Tibial artery (tissue), 4 donors: ENCODE measurements at regions not wholly inside any gene's neighbourhood (a gene's known extent, or its start where the extent isn't known, plus 50 kb on each side); places are given as distances from the start of the nearest gene placed in this dataset.
A peak's percentile ranks its signal among the peaks of the same experiment; 100 is the strongest.

ENCODE experiments used
- DNase-seq, 2 donors: peaks; one replicate each; pipeline ENCODE4 v3.0.0-alpha.2; 2019
- H3K27ac ChIP-seq, 2 donors: fragments of 200-600 bp; sonication (generic) in 1 of 2; 1 replicate in 1 of 2; 2 replicates in 1 of 2; pipeline ENCODE4 v1.5.1; 2018 to 2019; ENCODE audit warnings: mild to moderate bottlenecking in 1 of 2
- H3K27me3 ChIP-seq, 2 donors: fragments of 200-600 bp; sonication (generic) in 1 of 2; one replicate each; pipeline versions ENCODE4 v1.5.1 to v1.6.0; 2016 to 2019
- H3K36me3 ChIP-seq, 3 donors: fragments of 200-600 bp; sonication (generic) in 2 of 3; one replicate each; pipeline ENCODE4 v1.5.1; 2016 to 2019; ENCODE audit warnings: mild to moderate bottlenecking in 2 of 3
- H3K4me1 ChIP-seq, 4 donors: fragments of 200-600 bp; sonication (generic) in 2 of 4; 1 replicate in 3 of 4; 2 replicates in 1 of 4; pipeline ENCODE4 v1.5.1; 2016 to 2019
- H3K4me3 ChIP-seq, 2 donors: fragments of 200-600 bp; sonication (generic) in 1 of 2; 1 replicate in 1 of 2; 2 replicates in 1 of 2; pipeline ENCODE4 v1.5.1; 2018 to 2019; ENCODE audit warnings: mild to moderate bottlenecking in 2 of 2
- H3K9me3 ChIP-seq, 3 donors: fragments of 200-600 bp; sonication (generic) in 1 of 3; one replicate each; pipeline ENCODE4 v1.5.1; 2016 to 2019
- intact Hi-C: fragments of 100-400 bp; cut with DNase I; formaldehyde crosslinking; loops from one replicate; pipeline ENCODE4 v1.15.0; 2023; ENCODE audit warnings: low total_unique reads
- TF ChIP-seq, protein P1 (sequence below), 2 experiments: fragments of 200-600 bp in 1 of 2; fragments of 450-650 bp in 1 of 2; IDR thresholded peaks; one replicate each; pipeline ENCODE4 v1.5.1; 2017 to 2019; ENCODE audit warnings: antibody characterized with exemption in 2 of 2, mild to moderate bottlenecking in 1 of 2, moderate library complexity in 1 of 2

DNA sequence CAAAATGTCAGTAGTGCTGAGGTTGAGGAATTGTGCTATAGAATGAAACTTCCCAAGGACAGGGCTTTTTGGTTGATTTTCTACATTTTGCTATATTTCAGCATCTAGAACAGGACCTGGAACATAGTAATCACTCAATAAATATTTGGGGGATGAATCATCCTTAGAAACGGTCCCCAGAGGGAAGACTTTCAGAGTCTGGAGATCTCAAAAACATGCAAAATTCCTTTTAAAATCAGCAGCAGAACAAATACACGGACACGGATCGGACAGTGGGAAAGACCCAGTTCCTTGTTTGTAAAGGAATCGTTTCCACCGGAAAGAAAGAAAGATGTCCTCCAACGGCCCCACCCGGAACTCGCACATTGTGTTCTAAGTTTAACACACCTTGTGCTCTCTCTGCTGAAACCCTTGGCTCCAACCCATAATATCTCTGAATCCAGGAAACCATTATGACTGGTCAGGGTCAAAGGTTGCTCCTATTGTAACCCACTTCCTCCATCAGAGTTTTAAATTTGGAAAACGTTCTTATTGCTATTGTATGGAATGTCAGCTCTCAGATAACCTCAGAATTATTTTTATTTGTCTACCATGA is 617.2 kb downstream of the MED13L start:
- TF ChIP-seq, protein P1, sequence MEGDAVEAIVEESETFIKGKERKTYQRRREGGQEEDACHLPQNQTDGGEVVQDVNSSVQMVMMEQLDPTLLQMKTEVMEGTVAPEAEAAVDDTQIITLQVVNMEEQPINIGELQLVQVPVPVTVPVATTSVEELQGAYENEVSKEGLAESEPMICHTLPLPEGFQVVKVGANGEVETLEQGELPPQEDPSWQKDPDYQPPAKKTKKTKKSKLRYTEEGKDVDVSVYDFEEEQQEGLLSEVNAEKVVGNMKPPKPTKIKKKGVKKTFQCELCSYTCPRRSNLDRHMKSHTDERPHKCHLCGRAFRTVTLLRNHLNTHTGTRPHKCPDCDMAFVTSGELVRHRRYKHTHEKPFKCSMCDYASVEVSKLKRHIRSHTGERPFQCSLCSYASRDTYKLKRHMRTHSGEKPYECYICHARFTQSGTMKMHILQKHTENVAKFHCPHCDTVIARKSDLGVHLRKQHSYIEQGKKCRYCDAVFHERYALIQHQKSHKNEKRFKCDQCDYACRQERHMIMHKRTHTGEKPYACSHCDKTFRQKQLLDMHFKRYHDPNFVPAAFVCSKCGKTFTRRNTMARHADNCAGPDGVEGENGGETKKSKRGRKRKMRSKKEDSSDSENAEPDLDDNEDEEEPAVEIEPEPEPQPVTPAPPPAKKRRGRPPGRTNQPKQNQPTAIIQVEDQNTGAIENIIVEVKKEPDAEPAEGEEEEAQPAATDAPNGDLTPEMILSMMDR (IDR thresholded peaks at IDR 0.05): no peak
- intact Hi-C loops: no loop called here
- H3K9me3 ChIP-seq: no peaks in the 10 kb centered on the region
- H3K27ac ChIP-seq: peak overlapping the region; percentile 36 to 80
- H3K4me3 ChIP-seq: no peak overlapping the region
- peaks cover 0 to 23% (median 19%) of the 10 kb centered on the region in 4 donors for H3K4me1 ChIP-seq
- no peaks in the 10 kb centered on the region for H3K36me3 ChIP-seq
- H3K27me3 ChIP-seq: no peaks in the 10 kb centered on the region
- no peak for DNase-seq

DNA sequence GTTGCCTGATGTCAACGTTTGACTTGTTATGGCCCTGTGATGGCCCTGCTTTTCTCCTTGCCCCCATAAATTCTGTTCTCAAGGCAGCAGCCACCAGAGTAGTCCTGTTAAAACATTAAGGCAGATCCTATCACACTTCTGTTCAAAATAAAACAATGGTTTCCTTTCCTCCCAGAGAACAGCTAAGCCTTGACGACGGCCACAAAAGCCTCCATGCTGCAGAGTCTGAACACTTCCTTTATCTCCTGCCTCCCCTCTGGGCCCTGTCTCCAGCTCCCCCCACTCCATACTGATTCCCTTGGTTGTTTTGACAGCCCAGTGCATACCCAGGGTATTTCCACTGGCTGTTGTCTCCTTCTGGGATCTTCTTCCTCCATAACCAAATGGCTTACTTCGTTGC is 618.1 kb downstream of the MED13L start:
- intact Hi-C loops: no loop called here
- Histone ChIP-seq H3K36me3 (no peaks in the 10 kb centered on the region), H3K27ac (peak overlapping the region; percentile 36 to 80), H3K4me1 (peaks cover 0 to 23% (median 19%) of the 10 kb centered on the region in 4 donors), H3K27me3 (no peaks in the 10 kb centered on the region), H3K4me3 (no peak overlapping the region), H3K9me3 (no peaks in the 10 kb centered on the region)
- TF ChIP-seq, protein P1 (IDR thresholded peaks at IDR 0.05): no peak
- no peak for DNase-seq

DNA sequence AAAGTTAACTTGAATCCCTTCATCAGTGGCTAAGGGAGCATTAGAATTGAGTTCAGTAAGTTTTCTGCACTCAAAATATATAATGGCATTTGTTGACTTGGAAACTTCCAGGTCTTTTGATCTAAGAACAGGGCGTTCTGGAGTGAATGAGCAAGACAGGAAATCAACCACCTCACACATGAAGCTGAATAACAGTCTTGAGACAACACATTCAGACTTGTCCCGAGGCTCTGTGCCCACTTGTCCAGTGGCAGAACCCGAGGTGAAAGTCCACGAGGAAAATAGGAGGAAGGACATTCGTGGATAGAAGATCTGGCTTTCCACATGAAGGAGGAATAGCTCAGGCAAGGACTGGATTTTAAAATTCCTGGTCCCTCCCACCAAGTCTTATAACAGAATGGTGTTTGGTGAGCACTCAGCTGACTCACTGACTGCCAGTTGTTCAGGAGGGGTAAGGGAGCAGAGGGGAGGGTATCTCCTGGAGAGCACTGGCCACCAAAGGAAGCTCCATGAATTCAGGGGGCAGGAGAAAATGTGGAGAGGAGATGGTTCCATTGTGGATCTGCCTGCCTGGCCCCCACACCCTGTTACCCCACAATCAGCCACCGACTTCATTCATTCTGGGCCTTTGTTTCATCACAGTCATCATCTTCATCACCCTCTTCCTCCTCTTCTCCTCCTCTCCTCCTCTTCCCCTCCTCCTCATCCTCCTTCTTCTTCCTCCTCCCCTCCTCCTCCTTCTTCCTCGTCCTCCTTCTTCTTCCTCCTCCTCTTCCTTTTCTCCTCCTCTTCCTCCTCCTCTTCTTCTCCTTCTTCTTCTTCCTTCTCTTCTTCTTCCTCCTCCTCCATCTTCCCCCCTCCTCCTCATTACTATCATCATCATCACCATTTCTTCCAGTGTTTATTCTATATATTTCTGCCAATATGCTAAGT is 620.1 kb downstream of the MED13L start:
- H3K36me3 ChIP-seq: no peaks in the 10 kb centered on the region
- peaks cover 0 to 23% (median 19%) of the 10 kb centered on the region in 4 donors for H3K4me1 ChIP-seq
- intact Hi-C loops: no loop called here
- no peaks in the 10 kb centered on the region for H3K9me3 ChIP-seq
- no peak overlapping the region for H3K4me3 ChIP-seq
- peak overlapping the region; percentile 36 to 80 for H3K27ac ChIP-seq
- DNase-seq: no peak
- TF ChIP-seq, protein P1 (IDR thresholded peaks at IDR 0.05): no peak
- no peaks in the 10 kb centered on the region for H3K27me3 ChIP-seq

DNA sequence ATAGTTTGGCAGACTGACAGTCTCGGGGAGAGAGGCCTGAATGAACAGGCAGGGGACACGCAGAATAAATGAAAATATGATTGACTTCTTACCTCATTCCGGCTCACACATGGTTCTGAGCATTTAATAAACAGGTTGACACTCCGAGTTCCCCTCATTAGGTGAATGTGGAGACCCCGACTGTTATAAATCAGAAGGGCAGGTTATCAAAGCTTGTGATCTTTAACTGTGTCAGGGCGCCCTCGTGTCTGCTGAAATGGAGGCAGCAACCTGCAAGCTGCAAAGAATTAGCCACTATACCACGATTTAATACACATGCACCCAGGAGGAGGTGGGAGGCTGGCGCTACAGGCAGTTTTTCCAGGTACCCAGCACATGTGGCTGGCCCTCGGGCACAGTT is 627.5 kb downstream of the MED13L start:
- H3K36me3 ChIP-seq: no peaks in the 10 kb centered on the region
- no peak overlapping the region for H3K4me3 ChIP-seq
- no peaks in the 10 kb centered on the region for H3K9me3 ChIP-seq
- intact Hi-C loops: no loop called here
- TF ChIP-seq, protein P1 (IDR thresholded peaks at IDR 0.05): no peak
- H3K27me3 ChIP-seq: no peaks in the 10 kb centered on the region
- DNase-seq: no peak
- no peak overlapping the region for H3K27ac ChIP-seq
- H3K4me1 ChIP-seq: no peaks in the 10 kb centered on the region

DNA sequence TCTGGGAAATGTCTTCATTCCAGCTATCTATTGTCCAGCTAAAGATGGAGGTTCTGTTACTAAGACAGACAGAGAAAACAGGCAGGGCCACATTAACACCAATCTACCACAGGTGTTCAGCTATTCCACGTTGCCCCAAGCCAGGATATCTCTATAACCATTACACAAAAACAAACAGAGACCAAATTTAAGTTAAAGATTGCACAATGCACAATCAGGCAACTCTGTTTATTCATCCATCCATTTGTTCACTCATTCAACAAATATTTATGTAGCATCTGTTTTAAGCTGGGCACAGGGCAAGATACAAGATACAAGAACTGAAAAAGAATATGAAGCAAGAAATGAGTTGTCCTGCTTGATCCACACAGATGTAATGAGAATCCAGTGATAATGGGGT is 629.0 kb downstream of the MED13L start:
- Histone ChIP-seq H3K27me3 (no peaks in the 10 kb centered on the region), H3K36me3 (no peaks in the 10 kb centered on the region), H3K27ac (no peak overlapping the region), H3K9me3 (no peaks in the 10 kb centered on the region), H3K4me1 (no peaks in the 10 kb centered on the region), H3K4me3 (no peak overlapping the region)
- intact Hi-C loops: no loop called here
- DNase-seq: no peak
- TF ChIP-seq, protein P1 (IDR thresholded peaks at IDR 0.05): no peak
